Naive thymus-derived CD4-positive, alpha-beta T cell (primary cell): ENCODE measurements at regions not wholly inside any gene's neighbourhood (a gene's known extent, or its start where the extent isn't known, plus 50 kb on each side); places are given as distances from the start of the nearest gene placed in this dataset.

Experiments
- ATAC-seq: fragments of 150-1000 bp; cut with Tn5 transposase; 2 replicates; pipeline ENCODE4 v1.10.0; 2021; ENCODE audit warnings: mild to moderate bottlenecking, moderate library complexity
- CTCF ChIA-PET: fragments of 350-600 bp; sonication (Branson Sonifier 250); formaldehyde crosslinking; loops from one replicate; lab custom pipeline; 2021; ENCODE audit warnings: antibody characterized with exemption; lab: Charles Lee
- POLR2A ChIA-PET: fragments of 350-600 bp; sonication (Branson Sonifier 250); formaldehyde crosslinking; loops from one replicate; lab custom pipeline; 2021; ENCODE audit warnings: antibody characterized with exemption, inconsistent platforms; lab: Charles Lee
- DNase-seq, 9 donors: peaks; one replicate each; pipeline versions ENCODE4 v3.0.0 to v3.0.0-alpha.2; 2020 to 2022; ENCODE audit warnings: mixed read lengths in 1 of 9
- H3K27ac ChIP-seq: one replicate; pipeline ENCODE4 v1.7.0; 2013; ENCODE audit warnings: mild to moderate bottlenecking, low read depth, low read length, moderate library complexity
- H3K27me3 ChIP-seq, 2 donors: one replicate each; pipeline ENCODE4 v1.7.0; 2013; ENCODE audit warnings: low read length in 2 of 2, mild to moderate bottlenecking in 2 of 2, moderate library complexity in 2 of 2; ENCODE audit not compliant: control insufficient read depth in 2 of 2, insufficient read depth in 2 of 2
- H3K36me3 ChIP-seq, 3 experiments: 1 replicate in 2 of 3; 2 replicates in 1 of 3; pipeline ENCODE4 v1.7.0; 2013; ENCODE audit warnings: low read length in 3 of 3, mild to moderate bottlenecking in 3 of 3, moderate library complexity in 1 of 3; ENCODE audit not compliant: insufficient read depth in 3 of 3, control insufficient read depth in 2 of 3
- H3K4me1 ChIP-seq, 2 donors: one replicate each; pipeline ENCODE4 v1.7.0; 2013; ENCODE audit warnings: low read length in 2 of 2, mild to moderate bottlenecking in 2 of 2, moderate library complexity in 1 of 2; ENCODE audit not compliant: control insufficient read depth in 2 of 2, insufficient read depth in 2 of 2
- H3K4me3 ChIP-seq: 2 replicates; pipeline ENCODE4 v1.7.0; 2013; ENCODE audit warnings: mild to moderate bottlenecking, low read length
- H3K9me3 ChIP-seq, 3 experiments: 1 replicate in 2 of 3; 2 replicates in 1 of 3; pipeline ENCODE4 v1.7.0; 2013; ENCODE audit warnings: low read length in 3 of 3; ENCODE audit not compliant: control insufficient read depth in 2 of 3
- H3K27ac Mint-ChIP-seq, 9 donors: one replicate each; pipeline ENCODE4 v1.8.0; 2020 to 2022; ENCODE audit warnings: mixed read lengths in 9 of 9, mild to moderate bottlenecking in 8 of 9, moderate library complexity in 5 of 9, inconsistent platforms in 2 of 9
- H3K27me3 Mint-ChIP-seq, 5 donors: one replicate each; pipeline ENCODE4 v1.8.0; 2021 to 2022; ENCODE audit warnings: mixed read lengths in 5 of 5, mild to moderate bottlenecking in 1 of 5
- H3K36me3 Mint-ChIP-seq, 5 donors: one replicate each; pipeline ENCODE4 v1.8.0; 2020 to 2022; ENCODE audit warnings: mixed read lengths in 5 of 5, mild to moderate bottlenecking in 3 of 5, inconsistent platforms in 1 of 5
- H3K4me1 Mint-ChIP-seq, 7 donors: one replicate each; pipeline ENCODE4 v1.8.0; 2020 to 2022; ENCODE audit warnings: mixed read lengths in 7 of 7, mild to moderate bottlenecking in 3 of 7, inconsistent platforms in 1 of 7
- H3K4me3 Mint-ChIP-seq, 10 donors: one replicate each; pipeline ENCODE4 v1.8.0; 2020 to 2022; ENCODE audit warnings: mild to moderate bottlenecking in 10 of 10, mixed read lengths in 10 of 10, moderate library complexity in 6 of 10, inconsistent platforms in 2 of 10
- H3K9me3 Mint-ChIP-seq, 11 donors: one replicate each; pipeline ENCODE4 v1.8.0; 2020 to 2022; ENCODE audit warnings: mixed read lengths in 11 of 11, mild to moderate bottlenecking in 4 of 11, inconsistent platforms in 1 of 11, moderate library complexity in 1 of 11
- intact Hi-C, 2 donors: fragments of 100-400 bp; cut with micrococcal nuclease; formaldehyde crosslinking; loops; one replicate each; pipeline ENCODE4 v1.15.1; 2023

DNA sequence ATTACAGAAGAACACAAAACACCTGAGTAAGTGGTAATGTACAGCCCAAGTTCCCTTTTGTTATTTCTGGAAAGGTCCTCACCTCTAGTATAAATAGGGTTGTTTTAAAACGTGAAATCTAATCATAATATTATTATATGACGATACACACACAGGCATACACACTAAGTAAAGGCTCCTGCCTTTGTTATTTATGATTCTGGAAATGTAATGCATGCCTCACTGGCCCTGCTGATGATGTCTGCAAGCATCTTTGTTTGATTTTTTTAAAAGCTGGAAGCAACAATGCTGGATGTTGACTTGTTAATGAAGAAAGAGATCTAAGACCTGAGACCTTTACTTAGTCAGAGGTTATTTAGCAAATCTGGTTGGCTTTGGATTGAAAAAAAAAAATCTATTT lies 307.4 kb upstream of the SORCS1 start:
- H3K4me3 Mint-ChIP-seq: no peak overlapping the region
- no peak overlapping the region for H3K4me3 ChIP-seq
- ChIA-PET CTCF (no interaction called here), POLR2A (no interaction called here)
- H3K36me3 ChIP-seq: no peaks in the 10 kb centered on the region
- no peaks in the 10 kb centered on the region for H3K9me3 ChIP-seq
- no peaks in the 10 kb centered on the region for H3K27me3 ChIP-seq
- ATAC-seq (no peak), DNase-seq (no peak)
- H3K4me1 ChIP-seq: no peaks in the 10 kb centered on the region
- no peak overlapping the region for H3K27ac ChIP-seq
- peaks cover 0 to 14% (median 8%) of the 10 kb centered on the region in 11 donors for H3K9me3 Mint-ChIP-seq
- no peaks in the 10 kb centered on the region for H3K27me3 Mint-ChIP-seq
- no peak overlapping the region for H3K27ac Mint-ChIP-seq
- no peaks in the 10 kb centered on the region for H3K36me3 Mint-ChIP-seq
- no peaks in the 10 kb centered on the region for H3K4me1 Mint-ChIP-seq
- intact Hi-C loops: no loop called here

DNA sequence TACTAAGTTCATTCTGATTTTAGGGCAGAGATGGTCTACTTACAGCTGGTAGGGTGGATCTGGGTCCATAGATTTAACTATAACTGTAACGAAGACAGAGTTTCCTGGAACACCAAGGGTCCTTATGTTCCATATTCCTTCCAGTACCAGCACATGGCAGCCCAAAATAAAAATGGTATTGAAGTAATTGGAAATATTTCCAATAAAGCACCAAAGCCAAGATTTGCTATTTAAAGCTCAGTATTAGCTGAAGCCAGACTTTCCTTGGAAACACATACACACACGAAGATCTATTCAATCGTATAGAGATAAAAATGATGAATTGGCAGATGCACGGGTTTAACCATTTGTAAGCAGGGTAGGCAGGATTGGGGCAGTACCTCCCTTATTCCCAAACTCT lies 289.1 kb upstream of the SORCS1 start:
- H3K27me3 Mint-ChIP-seq: no peaks in the 10 kb centered on the region
- peaks cover 0 to 1% (median 0%) of the 10 kb centered on the region in 7 donors for H3K4me1 Mint-ChIP-seq
- ChIA-PET POLR2A (no interaction called here), CTCF (no interaction called here)
- no peaks in the 10 kb centered on the region for H3K36me3 ChIP-seq
- H3K27me3 ChIP-seq: no peaks in the 10 kb centered on the region
- H3K4me3 Mint-ChIP-seq: no peak overlapping the region
- H3K4me1 ChIP-seq: no peaks in the 10 kb centered on the region
- H3K36me3 Mint-ChIP-seq: no peaks in the 10 kb centered on the region
- intact Hi-C loops: no loop called here
- DNase-seq: no peak
- peaks cover 0 to 15% (median 4%) of the 10 kb centered on the region in 11 donors for H3K9me3 Mint-ChIP-seq
- H3K27ac ChIP-seq: no peak overlapping the region
- no peak for ATAC-seq
- H3K9me3 ChIP-seq: no peaks in the 10 kb centered on the region
- no peak overlapping the region for H3K27ac Mint-ChIP-seq
- H3K4me3 ChIP-seq: no peak overlapping the region

DNA sequence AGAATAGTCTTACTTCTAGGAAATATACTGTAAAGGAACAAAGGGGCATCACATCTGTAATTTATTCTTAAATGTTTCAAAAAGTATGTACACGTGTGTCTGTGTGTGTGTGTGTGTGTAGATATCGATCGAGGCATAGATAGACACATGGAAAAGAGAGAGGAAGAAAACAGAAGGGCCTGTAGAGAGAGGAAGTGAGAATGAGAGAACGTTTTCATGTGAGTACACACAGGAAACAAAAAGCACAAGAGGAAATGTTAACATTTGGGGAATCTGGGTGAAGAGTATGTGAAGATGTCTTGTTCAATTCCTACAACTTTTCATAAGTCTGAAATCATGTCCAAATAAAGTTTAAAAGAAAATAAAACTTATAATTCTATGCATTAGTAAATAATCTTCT lies 286.5 kb upstream of the SORCS1 start:
- no peaks in the 10 kb centered on the region for H3K36me3 ChIP-seq
- no peaks in the 10 kb centered on the region for H3K36me3 Mint-ChIP-seq
- peaks cover 0 to 1% (median 0%) of the 10 kb centered on the region in 7 donors for H3K4me1 Mint-ChIP-seq
- no peaks in the 10 kb centered on the region for H3K27me3 Mint-ChIP-seq
- ChIA-PET CTCF (no interaction called here), POLR2A (no interaction called here)
- H3K9me3 ChIP-seq: no peaks in the 10 kb centered on the region
- DNase-seq: no peak
- no peak for ATAC-seq
- no peak overlapping the region for H3K4me3 Mint-ChIP-seq
- no peaks in the 10 kb centered on the region for H3K4me1 ChIP-seq
- H3K9me3 Mint-ChIP-seq: peaks cover 0 to 17% (median 4%) of the 10 kb centered on the region in 11 donors
- intact Hi-C loops: no loop called here
- H3K27me3 ChIP-seq: no peaks in the 10 kb centered on the region
- H3K27ac ChIP-seq: no peak overlapping the region
- H3K27ac Mint-ChIP-seq: no peak overlapping the region
- no peak overlapping the region for H3K4me3 ChIP-seq

DNA sequence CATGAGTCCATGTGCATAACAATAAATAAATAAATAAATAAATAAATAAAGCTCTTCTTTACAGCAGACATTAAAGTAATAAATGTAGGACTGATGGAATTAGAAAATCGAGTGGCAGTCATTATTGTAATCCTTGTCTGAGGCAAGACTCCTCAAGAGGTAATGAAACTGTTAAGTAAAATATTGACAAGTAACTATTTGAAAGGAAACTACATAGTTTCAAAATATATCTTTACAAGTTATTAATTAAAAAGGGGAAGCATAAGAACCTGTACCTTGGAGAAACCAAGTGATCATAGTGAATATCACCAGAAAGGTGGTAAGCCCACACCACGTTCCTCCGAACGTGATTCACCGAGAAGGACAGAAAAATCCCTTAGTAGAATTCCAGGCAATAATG lies 285.6 kb upstream of the SORCS1 start:
- ChIA-PET POLR2A (no interaction called here), CTCF (no interaction called here)
- DNase-seq (no peak), ATAC-seq (no peak)
- no peak overlapping the region for H3K4me3 Mint-ChIP-seq
- no peaks in the 10 kb centered on the region for H3K36me3 Mint-ChIP-seq
- H3K27me3 ChIP-seq: no peaks in the 10 kb centered on the region
- H3K4me1 Mint-ChIP-seq: peaks cover 0 to 1% (median 0%) of the 10 kb centered on the region in 7 donors
- intact Hi-C loops: no loop called here
- H3K9me3 Mint-ChIP-seq: peaks cover 0 to 20% (median 3%) of the 10 kb centered on the region in 11 donors
- H3K36me3 ChIP-seq: no peaks in the 10 kb centered on the region
- no peak overlapping the region for H3K27ac ChIP-seq
- no peak overlapping the region for H3K27ac Mint-ChIP-seq
- H3K4me3 ChIP-seq: no peak overlapping the region
- no peaks in the 10 kb centered on the region for H3K27me3 Mint-ChIP-seq
- H3K9me3 ChIP-seq: no peaks in the 10 kb centered on the region
- no peaks in the 10 kb centered on the region for H3K4me1 ChIP-seq

DNA sequence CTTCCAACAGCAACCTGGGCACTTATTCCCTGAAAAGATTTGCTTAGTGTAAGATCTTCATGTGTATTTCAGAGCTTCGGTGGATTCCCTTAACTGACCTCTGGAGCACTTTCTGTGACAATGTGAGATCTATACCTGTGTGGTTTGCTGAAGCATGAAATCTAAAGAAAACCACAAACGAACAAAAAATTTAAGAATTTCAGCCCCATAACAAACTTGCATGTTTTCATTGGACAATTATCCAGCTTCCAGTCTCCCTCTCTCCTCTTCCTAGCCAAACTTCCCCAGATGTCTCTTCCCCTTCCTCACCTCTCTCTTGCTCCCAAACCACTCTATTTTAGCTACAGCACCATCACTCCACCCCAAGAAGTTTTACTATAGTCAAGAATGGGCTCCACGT lies 279.9 kb upstream of the SORCS1 start:
- intact Hi-C loops: no loop called here
- Histone ChIP-seq H3K9me3 (peaks cover 0 to 5% (median 0%) of the 10 kb centered on the region in 3 experiments), H3K4me3 (no peak overlapping the region), H3K27me3 (no peaks in the 10 kb centered on the region), H3K4me1 (no peaks in the 10 kb centered on the region), H3K27ac (no peak overlapping the region), H3K36me3 (no peaks in the 10 kb centered on the region)
- Mint-ChIP-seq H3K4me1 (no peaks in the 10 kb centered on the region), H3K4me3 (no peak overlapping the region), H3K9me3 (peaks cover 0 to 20% (median 11%) of the 10 kb centered on the region in 11 donors), H3K27me3 (no peaks in the 10 kb centered on the region), H3K36me3 (no peaks in the 10 kb centered on the region), H3K27ac (no peak overlapping the region)
- CTCF ChIA-PET: no interaction called here
- POLR2A ChIA-PET: no interaction called here
- ATAC-seq: no peak
- DNase-seq: no peak

DNA sequence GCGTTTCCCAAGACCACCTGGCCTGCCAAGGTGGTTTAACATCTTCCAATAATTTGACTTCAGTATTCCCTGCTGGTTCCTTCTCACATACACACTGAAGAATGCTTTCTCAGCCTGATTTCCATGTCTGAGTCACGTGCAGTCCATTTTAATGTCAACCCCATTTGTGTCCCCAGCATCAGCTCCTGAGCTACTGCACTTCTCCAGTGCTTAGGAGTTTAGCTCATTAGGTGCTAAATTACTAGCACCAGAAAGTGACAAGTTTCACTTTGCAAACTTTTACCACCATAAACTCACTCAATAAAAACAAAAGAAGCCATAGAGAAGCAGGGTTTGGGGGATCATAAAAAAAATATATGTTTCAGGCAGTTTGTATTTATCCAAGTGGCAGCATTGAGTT lies 279.3 kb upstream of the SORCS1 start:
- ATAC-seq: no peak
- H3K9me3 ChIP-seq: peaks cover 0 to 5% (median 0%) of the 10 kb centered on the region in 3 experiments
- no peak overlapping the region for H3K27ac ChIP-seq
- H3K36me3 Mint-ChIP-seq: no peaks in the 10 kb centered on the region
- ChIA-PET CTCF (no interaction called here), POLR2A (no interaction called here)
- no peaks in the 10 kb centered on the region for H3K36me3 ChIP-seq
- H3K4me3 ChIP-seq: no peak overlapping the region
- H3K9me3 Mint-ChIP-seq: peaks cover 0 to 20% (median 11%) of the 10 kb centered on the region in 11 donors
- DNase-seq: no peak
- H3K4me1 Mint-ChIP-seq: no peaks in the 10 kb centered on the region
- H3K27ac Mint-ChIP-seq: no peak overlapping the region
- intact Hi-C loops: no loop called here
- H3K27me3 Mint-ChIP-seq: no peaks in the 10 kb centered on the region
- no peak overlapping the region for H3K4me3 Mint-ChIP-seq
- H3K27me3 ChIP-seq: no peaks in the 10 kb centered on the region
- H3K4me1 ChIP-seq: no peaks in the 10 kb centered on the region

DNA sequence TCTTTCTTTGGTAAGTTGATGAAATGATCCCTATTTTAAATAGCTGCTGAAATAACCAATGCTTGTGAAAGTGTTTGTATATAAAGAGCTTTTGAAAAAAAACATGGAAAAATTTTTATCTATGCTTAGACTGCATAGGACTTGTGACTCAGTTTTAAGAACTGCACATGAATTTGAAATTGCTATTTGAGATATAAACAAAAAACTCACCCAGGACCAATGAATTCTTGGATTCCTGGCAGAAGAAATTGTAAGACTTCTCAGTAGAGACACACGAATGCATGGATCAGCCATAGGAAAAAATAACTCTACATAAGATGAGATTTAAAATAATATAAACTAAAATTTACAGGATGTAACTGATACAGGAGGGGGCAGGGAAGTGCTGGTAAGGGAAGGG lies 278.8 kb upstream of the SORCS1 start:
- no peaks in the 10 kb centered on the region for H3K27me3 ChIP-seq
- POLR2A ChIA-PET: no interaction called here
- H3K4me1 ChIP-seq: no peaks in the 10 kb centered on the region
- ATAC-seq (no peak), DNase-seq (no peak)
- H3K4me3 ChIP-seq: no peak overlapping the region
- Mint-ChIP-seq H3K4me3 (no peak overlapping the region), H3K27me3 (no peaks in the 10 kb centered on the region), H3K4me1 (no peaks in the 10 kb centered on the region), H3K27ac (no peak overlapping the region), H3K36me3 (no peaks in the 10 kb centered on the region), H3K9me3 (peaks cover 0 to 20% (median 11%) of the 10 kb centered on the region in 11 donors)
- no peaks in the 10 kb centered on the region for H3K36me3 ChIP-seq
- peaks cover 0 to 5% (median 0%) of the 10 kb centered on the region in 3 experiments for H3K9me3 ChIP-seq
- H3K27ac ChIP-seq: no peak overlapping the region
- intact Hi-C loops: no loop called here
- CTCF ChIA-PET: interaction anchor here (0.6 kb wide), 1 partner anchor 9 kb away, joined by 3 read pairs; no protein-coding TSS in a partner anchor
